GM21737 (cell line): ENCODE measurements at regions not wholly inside any gene's neighbourhood (a gene's known extent, or its start where the extent isn't known, plus 50 kb on each side); places are given as distances from the start of the nearest gene placed in this dataset.

Experiments
- ATAC-seq: cut with Tn5 transposase; IDR thresholded peaks from one replicate; pipeline ENCODE4 v1.9.1; 2021; ENCODE audit warnings: mild to moderate bottlenecking, moderate library complexity; ENCODE audit not compliant: unreplicated experiment

DNA sequence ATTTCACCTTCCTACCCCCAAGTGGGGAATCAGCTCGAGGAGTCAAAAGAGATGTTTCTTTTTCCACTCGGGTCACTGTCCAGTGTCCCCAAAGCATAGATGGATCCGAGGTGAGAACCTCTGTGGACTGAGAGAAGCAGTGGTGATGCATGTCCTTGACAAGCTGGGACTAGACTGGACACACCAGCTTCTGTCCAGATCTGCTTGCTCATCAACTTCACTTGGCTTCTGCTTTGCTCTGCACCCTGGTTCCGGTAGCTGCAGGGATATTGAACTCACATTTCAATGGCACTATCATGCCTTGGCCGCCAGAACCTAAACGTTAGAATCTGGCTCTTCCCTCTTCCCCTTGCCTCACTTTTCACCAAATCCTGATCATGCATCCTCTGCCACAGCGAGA, 50.3 kb upstream of the CXCL12 start:
- no peak for ATAC-seq

DNA sequence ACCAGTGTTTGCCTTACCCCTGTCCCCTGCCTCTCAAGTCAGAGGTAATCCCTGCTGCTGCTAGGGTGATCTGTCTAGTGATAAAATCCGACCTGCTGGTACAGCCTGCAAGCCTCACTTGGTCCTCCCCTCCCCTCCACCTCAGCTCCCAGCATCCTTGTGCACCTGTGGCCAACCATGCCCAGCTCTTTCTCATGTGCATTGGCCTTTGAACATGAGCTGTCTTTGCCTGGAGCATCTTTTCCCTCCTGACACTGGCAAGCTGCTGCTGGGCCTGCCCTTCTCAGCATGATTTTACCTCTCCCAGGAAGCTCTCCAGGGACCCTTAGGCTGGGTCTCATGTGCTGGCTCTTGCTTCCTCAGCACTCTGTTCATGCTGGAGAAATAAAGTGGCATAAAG, 51.3 kb upstream of the CXCL12 start:
- no peak for ATAC-seq

DNA sequence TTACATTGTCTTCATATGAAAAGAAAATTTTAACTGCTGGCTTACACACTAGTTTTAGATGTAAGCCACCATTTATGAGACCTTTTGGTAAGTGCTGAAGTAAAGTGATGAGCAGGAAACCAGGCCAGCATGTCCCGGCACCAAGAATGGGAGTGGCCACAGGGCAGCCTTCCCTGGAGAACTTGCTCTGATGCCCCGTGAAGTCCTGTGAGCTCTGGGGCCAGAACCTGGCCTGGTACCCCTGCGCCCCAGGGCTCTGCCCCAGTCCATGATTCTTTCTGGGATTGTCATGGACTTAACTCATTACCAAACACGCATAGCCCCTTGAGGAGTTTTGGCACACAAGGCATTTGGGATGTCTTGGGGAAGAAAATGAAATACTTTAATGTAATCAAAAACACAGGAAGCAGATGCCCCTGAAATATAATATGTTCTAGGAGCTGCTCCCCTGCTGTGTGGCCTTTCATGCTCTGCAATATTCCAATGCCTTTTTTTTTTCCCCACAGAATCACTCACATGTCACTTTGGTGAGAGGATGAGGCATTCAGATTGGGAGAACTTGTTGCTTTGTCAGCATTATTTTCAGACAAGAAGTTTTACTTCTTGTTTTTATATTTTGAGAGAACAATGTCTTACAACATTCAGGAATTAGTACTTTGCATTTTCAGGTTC, 53.1 kb upstream of the CXCL12 start:
- no peak for ATAC-seq

DNA sequence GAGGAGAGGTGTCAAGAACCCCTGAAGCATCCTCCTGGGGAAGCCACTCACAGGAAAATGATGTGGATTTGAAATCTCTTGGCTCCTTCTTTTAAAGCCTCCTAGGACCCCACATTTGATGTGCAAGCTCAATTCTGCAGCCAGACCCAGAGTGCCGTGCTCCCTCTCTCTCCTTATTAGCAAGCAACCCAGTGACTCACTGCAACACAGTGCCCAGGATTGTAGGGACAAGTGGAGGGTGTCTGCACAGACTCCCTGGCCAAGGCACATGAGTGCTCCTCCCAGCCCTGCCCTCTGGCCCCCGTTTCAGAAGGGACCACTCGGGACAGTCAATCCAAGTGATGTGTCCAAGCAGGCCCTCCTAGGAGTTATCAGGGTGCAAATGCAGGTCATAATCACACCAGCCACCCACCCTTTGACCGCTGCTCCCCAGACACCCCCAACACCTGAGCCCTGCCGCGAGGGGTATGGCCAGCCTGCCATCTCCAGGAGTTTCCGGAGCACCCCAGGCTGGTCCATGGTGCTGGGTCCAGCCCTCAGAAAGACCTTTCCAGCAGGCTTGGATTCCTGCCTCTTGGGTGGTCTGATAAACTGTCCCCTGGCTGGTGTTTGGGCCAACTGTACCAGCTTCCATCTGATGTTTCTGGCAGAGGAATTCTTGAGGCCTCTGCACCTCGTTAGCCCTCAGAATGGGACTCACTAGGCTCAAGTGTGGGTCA, 54.5 kb upstream of the CXCL12 start:
- no peak for ATAC-seq

DNA sequence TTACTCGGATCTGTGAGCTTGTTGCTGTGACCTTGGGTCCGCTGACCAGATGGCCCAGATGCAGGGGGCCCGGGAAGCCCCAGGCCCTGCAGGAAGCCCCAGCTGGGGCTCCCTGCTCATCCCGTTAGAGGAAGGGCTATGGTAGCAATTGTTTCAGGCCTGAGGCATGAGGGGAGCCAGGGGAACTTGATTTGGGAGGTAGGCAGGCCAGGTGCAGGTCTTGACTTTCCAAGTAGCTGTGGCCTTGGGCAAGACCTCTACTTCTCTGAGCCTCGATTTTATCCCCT, 55.0 kb upstream of the CXCL12 start:
- no peak for ATAC-seq

DNA sequence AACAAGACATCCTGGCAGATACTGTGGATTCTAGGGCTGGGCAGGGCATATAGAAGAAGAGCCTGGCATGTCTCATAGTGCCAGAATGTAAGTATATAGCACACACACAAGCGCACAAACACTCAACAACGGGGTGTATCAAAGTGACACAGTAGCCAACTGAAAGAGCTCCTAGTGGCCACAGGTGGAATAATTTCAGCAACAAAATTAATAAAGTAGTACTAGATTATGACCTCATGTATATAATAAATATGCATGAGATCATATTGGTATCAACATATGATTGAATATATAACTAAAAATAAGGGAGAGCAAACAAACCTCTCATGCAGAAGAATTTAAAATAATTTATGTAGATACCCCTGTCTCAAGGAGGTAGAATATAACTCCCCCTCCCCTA, 72.4 kb upstream of the CXCL12 start:
- no peak for ATAC-seq

DNA sequence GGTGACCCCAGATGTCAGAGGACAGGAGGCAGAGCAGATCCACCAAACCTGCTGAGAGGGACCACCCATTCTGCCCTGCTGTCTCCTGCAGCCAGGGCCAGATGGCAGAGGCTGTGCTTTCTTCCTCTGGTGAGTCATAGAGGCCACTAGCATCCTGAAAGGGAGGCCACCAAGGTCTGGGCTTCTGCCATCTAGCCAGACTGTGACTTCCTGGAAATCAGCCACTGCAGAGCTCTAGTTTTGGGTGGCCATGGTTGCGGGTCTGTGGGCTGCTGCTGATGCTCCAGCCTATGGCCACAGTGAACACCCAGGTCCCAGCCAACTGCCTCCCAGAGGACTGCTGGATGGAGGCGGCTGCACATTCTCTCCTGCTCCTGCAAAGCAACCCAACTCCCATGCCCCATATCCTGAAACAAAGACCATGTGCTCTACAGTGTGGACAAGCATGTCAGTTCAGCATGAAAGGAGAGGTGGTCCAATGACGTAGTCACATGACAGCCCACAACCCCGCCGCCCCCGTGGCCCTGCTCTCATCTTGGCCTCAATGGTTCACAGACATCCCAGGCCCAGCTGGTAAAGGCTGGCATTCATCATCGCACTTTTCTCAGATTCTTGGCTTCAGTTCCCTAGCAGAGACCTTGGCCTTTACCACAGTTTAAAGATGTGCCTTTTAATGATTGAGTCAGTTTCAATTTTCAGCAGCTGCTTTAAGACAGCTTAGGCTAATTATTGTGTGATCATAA, 73.9 kb upstream of the CXCL12 start:
- ATAC-seq, result no peak

DNA sequence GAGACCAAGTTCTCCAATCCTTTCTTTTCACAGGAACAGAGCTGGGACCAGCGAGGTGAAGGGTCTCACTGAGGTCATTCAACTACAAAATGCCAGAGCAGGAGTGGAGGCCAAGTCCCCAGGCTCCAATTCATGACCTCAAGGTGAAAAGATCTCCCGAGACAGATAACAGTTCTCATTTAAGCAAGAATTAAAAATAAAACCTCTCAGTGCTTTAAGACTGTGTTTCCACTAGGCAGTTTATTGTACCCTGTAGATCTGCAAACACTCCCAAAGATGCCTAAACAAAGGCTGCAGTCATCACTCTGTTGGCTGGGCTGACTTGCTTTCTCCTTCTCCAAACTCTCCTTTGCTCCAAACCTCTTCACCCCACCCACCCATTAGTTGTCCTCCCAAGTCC, 74.8 kb upstream of the CXCL12 start:
- no peak for ATAC-seq

DNA sequence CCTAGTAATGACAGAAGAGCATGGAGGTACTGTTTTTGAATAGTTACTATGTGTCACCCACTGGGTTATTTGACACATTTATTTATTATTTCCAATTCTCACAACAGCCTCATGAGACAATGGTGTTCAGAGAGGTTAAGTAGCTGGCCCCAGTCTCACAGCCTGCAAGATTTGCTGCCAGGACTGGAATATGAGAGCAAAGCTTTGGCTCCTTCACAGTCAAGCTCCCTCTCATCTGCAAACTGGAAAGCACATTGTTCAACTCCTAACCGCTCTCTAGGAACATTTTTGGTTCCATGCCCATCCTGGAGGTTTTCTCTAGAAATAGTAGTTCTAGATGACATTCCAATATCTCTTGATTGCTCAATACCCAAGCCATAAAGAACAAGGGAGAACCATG, 75.5 kb upstream of the CXCL12 start:
- ATAC-seq, result no peak

DNA sequence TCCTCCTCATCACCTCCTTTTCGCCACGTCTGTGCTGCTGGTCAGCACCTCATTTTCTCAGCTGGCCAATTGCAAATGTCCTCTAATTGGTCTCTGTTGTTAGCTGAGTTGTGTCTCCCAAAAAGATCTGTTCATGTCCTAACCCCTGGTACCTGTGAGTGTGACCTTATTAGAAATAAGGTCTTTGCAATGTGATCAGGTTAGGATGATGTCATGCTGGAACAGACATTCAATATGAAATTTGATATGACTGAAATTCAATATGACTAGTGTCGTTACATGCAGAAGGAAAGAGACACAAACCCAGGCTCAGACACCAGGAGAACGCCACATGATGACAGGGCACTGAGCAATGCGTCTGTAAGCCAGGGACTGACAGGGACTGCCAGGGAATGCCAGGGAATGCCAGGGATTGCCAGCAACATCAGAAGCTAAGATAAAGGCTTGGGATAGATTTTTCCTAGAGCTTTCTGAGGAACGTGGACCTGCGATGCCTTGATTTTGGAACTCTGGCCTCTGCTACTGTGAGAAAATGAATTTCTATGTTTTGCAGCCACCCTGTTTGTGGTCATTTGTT, 77.5 kb upstream of the CXCL12 start:
- no peak for ATAC-seq

DNA sequence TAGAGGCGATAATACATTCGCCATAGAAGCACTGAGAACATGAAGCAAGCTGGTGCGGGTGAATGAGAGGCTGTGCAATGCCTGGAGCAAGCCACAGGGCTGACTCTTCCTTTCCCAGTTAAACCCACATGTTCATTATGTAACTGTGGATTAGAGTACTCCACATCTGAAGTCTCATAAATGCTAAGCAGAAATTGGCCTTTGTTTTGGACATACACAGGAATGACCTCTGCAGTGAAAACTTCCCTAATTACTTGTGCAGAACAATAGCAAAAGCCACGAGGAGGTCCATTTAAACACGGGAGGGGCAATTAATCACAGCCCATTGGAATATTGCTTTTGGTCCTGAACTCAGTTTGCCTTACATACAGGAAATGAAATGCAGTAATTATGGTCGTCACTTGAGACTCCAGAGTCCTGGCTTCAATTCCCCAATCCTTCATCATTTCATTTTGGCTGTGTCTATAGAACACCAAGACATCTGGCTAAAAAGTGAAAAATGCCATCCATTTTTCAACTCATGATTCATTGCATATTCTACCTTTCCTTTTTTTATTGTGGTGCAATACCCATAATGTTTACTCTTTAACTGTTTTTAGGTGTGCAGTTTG, 78.7 kb upstream of the CXCL12 start:
- no peak for ATAC-seq

DNA sequence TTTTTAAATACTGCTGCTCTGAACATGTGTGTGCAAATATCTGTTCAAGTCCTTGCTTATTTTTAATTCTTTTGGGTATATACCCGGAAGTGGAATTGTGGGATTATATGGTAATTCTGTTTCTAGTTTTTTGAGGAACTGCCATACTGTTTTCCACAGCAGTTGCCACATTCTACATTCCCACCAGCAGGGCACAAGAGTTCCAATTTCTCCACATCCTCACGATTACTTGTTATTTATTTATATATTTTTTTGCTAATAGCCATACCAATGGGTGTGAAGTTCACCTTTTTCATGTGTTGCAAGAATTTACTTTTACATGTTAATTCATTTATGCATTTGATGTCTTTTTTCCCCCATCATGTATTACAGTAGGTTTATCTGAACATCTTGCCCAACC, 79.6 kb upstream of the CXCL12 start:
- ATAC-seq, result no peak

DNA sequence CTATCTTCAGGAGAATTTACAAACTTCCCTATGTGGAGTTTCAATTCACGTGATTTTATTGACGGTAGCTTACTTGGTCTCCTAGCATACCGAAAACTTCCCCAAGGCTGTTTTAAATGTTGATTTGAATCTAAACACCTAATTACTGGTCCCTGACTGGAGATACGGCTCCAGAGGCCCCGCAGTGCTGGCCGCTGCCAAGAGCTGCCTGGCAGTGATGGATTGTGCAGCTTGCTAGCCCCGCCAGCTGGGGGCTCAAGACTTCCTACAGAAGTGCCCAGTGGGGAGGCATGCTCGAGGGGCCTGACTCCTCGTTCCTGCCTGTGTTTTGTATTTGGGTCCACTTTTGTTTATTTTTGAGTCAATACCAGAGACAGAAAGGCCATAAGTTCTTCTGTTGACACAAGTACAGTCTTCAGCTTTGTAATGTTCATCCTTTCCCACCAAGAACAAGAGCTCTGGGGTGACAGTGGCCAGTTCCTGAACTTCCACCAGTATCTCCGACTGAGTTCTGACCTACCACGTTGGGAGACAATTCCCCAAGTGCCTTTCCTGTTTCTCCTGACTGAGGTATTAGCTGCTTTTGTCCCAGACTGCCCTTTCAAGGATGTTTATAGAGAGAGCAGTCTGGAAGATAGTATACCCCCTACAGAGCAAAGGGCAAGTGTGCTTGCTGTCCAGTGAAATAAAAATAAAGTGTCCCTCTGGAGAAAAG, 80.7 kb upstream of the CXCL12 start:
- ATAC-seq, result no peak

DNA sequence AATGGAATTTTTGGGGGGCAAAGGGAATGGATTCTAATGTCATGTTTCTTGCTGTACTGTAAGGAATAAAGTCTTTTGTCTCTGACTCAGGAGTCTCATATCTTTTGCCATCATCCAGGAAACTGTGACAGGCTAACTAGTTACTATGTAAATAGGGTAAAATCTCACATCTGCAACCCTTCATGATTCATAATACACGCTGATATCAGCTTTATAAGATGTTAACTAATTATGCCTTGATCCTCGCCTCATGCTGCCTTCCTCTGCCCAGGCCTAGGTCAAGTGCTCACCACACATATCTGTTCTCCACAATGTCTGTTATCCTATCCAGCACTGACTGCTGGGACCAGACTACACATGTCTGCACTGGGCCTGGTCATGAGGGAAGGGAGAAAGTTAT, 81.3 kb upstream of the CXCL12 start:
- ATAC-seq, result no peak

DNA sequence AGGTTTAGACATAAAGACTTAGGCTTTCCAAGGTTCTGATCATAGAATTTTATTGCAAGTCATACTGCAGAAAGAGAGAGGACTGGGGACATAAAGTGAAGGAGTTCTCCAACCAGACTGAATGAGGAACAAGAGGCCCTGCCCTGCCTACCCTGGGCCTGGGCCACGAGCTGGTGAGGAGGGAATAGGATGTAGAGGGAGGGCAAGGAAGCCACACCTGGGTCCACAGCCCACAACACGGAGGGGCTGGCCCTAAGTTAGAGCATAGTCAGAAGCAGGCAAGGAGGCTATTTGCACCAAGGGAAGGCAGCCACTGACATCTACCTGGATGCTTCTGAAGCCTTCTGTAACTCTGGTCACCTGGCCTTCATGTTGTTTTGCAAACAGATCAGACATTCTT, 82.2 kb upstream of the CXCL12 start:
- ATAC-seq, result no peak

DNA sequence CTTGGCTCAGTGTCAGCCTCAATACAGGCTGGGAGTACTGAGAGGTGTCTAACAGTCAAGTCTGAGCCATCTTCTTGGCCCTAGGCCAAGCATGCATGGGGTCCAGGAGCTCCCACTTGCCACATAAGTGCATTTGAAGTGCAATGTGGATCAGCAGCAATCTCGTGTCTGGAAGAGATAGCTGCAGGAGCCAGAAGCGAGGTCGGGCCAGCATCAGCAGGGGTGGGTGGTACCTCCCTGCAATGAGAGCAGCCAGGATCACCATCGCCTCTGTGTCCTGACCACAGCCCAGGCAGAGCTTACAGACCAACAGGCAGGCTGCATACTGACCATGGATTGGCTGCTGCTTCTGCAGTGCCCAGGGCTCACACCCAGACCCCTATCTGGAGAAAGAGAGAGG, 83.0 kb upstream of the CXCL12 start:
- no peak for ATAC-seq

DNA sequence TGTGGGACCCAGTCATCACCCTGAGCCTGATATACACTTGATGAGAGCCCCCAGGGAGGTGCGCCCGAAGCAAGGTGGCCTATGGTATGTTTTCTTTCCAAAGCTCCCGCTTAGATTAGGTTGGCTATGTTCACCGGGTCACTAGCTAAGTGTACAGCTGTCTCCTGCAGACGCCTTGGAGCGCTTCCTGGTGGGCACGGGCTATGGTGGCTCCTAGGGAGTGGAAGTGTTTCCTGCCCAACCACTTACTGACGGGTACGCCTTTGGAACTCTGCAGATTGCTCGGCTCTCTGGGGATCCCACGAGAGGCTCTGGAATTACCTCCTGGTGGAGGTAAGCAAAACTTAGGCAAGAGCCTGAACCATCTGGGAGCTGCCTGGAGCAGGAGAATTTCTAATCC, 83.6 kb upstream of the CXCL12 start:
- no peak for ATAC-seq

DNA sequence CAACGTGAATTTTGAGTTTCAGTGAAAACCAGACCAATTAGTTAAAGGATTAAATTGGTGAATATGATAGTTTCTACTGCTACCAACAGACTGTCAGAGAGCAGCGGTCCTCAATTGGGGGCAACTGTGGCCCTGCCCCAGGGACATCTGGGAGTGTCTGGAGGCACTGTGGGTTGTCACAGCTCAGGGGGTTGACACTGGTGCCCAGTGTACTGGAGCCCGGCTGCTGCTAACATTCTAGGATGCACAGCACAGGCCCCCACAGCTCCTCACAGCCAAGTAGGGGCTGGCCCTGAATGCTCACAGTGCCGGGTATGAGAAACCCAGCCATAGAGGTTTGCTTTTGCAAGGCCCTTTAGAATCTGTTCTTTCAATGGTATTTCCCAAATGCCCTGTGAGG, 84.1 kb upstream of the CXCL12 start:
- ATAC-seq, result no peak

DNA sequence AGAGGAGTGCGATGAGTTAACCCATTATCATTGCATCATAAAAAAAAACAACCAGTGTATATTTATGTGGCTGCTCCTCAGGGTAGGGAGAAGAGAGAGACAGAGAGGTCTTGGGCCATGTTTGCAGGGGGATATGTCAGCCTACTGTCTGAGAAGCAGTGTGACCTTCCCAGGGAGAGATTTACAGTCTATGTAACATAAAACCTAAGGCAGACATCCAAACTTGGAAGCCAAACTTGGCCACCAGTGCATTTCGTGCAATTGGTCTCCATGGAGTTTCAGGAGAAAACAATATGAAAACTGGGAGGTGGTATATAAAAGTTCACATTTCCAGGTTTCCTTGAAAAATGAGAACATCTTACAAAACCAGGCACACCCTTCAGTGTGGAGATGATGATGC, 85.9 kb upstream of the CXCL12 start:
- no peak for ATAC-seq

DNA sequence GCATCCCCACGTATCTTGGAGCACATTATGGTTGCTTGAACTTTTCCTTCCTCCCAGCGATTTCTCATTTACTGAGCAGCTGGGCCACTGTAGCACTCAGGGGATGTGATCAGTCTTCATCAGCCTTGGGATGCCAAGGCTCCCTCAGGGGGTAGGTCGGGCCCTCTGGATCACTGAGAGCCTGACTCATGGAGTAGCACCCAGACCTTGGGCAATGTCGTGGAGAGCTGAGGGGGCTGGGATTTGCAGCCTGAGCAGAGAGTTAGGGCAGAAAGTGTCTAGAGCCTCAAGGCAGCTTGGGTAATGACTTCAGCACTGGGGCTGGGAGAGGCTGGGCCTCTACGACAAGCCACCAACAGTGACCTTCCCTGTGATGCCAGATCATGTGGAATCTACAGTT, 86.5 kb upstream of the CXCL12 start:
- ATAC-seq, result no peak

DNA sequence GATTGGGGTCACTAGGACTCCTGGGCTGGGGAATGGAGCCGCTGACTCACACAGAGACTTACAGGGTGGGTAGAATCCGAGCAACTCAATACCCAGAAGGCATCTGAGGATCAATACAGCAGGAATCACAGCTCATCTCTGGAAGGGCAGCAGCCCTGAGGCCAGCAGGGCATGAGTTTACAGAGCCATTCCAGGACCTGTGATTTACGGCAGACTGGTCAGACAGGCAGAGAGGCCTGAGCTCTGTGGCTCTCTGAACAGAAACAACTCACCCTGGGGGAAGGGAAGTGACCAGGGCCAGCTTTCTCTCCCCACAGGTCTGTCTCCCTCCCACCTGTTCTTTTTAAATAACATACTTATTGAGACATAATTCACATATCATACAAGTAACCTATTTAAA, 88.2 kb upstream of the CXCL12 start:
- no peak for ATAC-seq
